Activated naive CD4-positive, alpha-beta T cell treated with anti-CD3 and anti-CD28 coated beads, Interleukin-2, amount 50 U/mL, for 72 hours (primary cell): ENCODE measurements at regions not wholly inside any gene's neighbourhood (a gene's known extent, or its start where the extent isn't known, plus 50 kb on each side); places are given as distances from the start of the nearest gene placed in this dataset.
"Not testable (repeated sequence)": the region's sequence is repeated elsewhere in the genome, so short reads cannot be mapped to it uniquely, and the experiment has no call there.

Experiments used
- ATAC-seq, 2 donors: fragments of 150-1000 bp; cut with Tn5 transposase; 2 replicates each; pipeline ENCODE4 v1.10.0; 2021; ENCODE audit warnings: mild to moderate bottlenecking in 2 of 2, moderate library complexity in 2 of 2
- DNase-seq, 2 donors: peaks; one replicate each; pipeline ENCODE4 v3.0.0; 2021 to 2022; ENCODE audit warnings: low spot score in 2 of 2
- H3K27ac Mint-ChIP-seq, 2 donors: one replicate each; pipeline ENCODE4 v1.8.0; 2022; ENCODE audit warnings: mild to moderate bottlenecking in 2 of 2, mixed read lengths in 2 of 2
- H3K36me3 Mint-ChIP-seq, 2 donors: one replicate each; pipeline ENCODE4 v1.8.0; 2022; ENCODE audit warnings: mixed read lengths in 2 of 2
- H3K9me3 Mint-ChIP-seq, 2 donors: one replicate each; pipeline ENCODE4 v1.8.0; 2022; ENCODE audit warnings: mixed read lengths in 2 of 2

DNA sequence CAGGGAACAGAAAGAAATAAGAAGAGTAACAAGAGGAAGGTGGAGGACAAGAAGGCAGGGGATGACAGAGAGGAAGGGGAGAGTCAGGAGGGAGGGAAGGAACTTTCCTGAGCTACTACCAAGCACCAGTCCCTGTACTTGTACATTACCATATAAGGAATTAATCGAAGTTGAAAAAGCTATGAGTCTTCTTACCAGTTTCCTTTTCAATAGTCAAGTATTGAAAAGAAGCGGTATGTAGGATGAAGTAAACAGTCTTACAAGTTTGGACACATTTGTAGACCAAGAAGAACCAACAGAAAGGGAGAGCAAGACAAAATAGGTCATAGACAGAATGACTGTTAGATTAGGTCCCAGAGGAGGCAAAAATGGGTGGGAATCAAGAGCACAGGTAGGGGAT lies 629.7 kb upstream of the DIPK2B start:
- Mint-ChIP-seq H3K36me3 (peaks cover 25 to 51% of the 10 kb centered on the region in 2 donors), H3K27ac (peak overlapping the region; percentile 92 to 94), H3K9me3 (peaks cover 5 to 8% of the 10 kb centered on the region in 2 donors)
- peak; percentile 82 to 92 for ATAC-seq
- no peak for DNase-seq

DNA sequence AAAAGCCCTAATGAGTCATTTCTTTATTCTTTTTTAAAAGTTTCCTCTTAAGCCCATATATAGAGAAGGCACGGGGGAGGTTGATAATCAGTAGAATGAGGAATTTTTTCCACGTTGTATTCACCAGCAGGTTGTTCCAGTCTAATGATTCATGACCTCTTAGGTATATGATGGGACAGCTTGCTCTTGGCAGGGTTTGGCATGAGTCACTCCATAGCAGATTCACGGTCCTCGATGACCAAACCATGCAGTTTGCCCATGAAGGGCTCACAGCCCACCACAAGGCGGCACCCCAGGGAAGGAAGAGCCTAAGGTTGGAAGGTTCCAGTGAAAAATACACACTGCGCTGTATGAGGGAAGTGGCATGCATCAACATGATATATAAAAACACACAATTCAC lies 623.8 kb upstream of the DIPK2B start:
- Mint-ChIP-seq H3K36me3 (peaks cover 11 to 38% of the 10 kb centered on the region in 2 donors), H3K9me3 (peaks cover under 1% of the 10 kb centered on the region in 2 donors), H3K27ac (peak overlapping the region; percentile 82 to 90)
- DNase-seq (peak in 1 of 2 donors; percentile 68), ATAC-seq (peak; percentile 98 to 100)

DNA sequence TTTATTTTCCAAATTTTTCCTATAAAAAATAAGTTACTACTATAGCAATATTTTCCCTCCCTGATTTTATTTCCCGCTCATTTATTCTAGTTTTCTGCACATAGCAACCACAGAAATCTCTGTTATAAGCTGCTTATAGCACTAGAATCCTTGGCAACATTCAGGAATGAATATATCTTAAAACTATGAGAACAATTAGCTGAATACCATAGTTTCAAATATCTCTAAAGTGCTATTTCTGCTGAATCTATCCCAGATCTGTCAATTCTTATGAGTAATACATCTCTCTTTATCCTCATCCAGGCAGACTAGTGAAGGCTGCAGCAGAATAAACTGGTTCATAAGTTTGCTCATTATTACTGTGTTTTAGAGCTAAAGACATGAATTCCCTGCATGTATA lies 622.9 kb upstream of the DIPK2B start:
- DNase-seq (no peak), ATAC-seq (no peak)
- Mint-ChIP-seq H3K9me3 (no peaks in the 10 kb centered on the region), H3K36me3 (peaks cover 11 to 43% of the 10 kb centered on the region in 2 donors), H3K27ac (no peak overlapping the region)

DNA sequence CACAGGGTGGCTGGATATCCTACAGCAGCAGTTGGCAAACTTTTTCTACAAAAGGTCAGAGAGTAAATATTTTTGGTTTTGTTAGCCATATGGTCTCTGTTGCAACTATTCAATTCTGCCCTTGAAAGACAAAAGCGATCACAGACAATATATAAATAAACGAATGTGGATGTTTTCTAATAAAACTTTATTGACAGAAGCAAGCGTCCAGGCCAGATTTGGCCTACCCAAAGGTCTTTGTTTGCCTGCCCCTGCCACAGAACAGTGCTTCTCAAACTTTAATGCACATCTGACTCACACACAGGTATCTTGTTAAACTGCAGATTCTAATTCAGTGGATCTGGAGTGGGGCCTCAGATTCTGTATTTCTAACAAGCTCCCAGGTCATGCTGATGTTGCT lies 621.4 kb upstream of the DIPK2B start:
- ATAC-seq: no peak
- DNase-seq: no peak
- Mint-ChIP-seq H3K9me3 (no peaks in the 10 kb centered on the region), H3K36me3 (peaks cover 11 to 45% of the 10 kb centered on the region in 2 donors), H3K27ac (no peak overlapping the region)

DNA sequence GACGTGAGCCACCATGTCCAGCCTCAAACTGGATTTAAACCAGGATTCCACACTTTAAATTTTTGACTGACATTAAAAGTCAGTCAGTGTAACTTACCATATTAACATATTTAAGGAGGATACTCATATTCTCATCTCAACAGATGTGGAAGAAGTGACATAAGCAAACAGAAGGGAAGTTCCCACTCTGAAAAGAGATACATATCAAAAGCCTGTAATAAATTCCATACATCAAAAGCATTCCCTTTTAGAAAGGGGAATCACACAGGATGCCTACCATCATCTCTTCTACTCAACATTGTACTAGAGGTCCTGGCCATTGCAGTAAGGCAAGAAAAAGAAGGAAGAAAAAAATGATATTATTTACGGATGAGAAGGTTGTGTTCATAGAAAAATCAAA lies 618.2 kb upstream of the DIPK2B start:
- Mint-ChIP-seq H3K27ac (peak overlapping the region; percentile 81 to 86), H3K9me3 (peaks cover 0 to 3% of the 10 kb centered on the region in 2 donors), H3K36me3 (peaks cover 12 to 47% of the 10 kb centered on the region in 2 donors)
- DNase-seq: no peak
- ATAC-seq: peak; percentile 18 to 84

DNA sequence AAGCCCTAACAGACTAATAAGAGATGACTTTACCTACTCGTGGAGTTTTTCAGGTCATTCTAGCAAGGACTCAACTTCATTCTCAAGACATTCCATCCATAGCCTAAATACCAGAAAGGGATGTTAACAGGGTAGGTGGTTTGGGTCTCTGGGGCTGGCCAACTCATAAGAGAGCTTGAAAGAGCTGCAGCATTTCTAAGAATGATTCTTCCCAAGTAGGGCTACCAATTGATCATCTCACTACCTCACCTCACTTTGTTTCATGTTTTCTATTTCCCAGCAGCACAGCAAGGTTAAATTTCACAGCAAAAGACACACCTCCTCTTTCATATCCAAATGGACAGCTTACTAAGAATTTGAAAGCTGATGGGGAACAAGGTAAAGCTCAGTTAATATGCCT lies 614.8 kb upstream of the DIPK2B start:
- Mint-ChIP-seq H3K9me3 (peaks cover 0 to 3% of the 10 kb centered on the region in 2 donors), H3K27ac (peak overlapping the region in 1 of 2 donors; percentile 7), H3K36me3 (peaks cover 28 to 49% of the 10 kb centered on the region in 2 donors)
- ATAC-seq: peak; percentile 40 to 80
- DNase-seq: no peak

DNA sequence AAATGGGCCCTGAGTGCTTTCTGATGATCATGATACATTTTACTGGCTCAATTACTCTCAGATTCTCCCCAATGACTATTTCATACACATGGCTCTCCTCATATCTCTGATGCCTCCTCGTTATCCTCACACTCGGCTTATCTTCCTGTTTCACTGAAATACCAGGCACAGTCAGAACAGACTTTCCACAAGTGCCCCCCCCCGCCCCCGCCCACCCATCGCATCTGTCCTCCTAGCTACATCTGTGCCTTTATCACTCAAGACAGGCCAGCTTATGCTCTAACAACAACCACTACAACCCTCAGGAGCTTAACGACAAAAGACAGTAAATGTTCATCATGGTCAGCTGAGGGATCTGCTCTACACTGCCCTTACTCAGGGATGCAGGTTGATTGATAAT lies 610.6 kb upstream of the DIPK2B start:
- DNase-seq (no peak), ATAC-seq (peak; percentile 2 to 22)
- Mint-ChIP-seq H3K36me3 (peaks cover 30 to 41% of the 10 kb centered on the region in 2 donors), H3K9me3 (peaks cover 0 to 3% of the 10 kb centered on the region in 2 donors), H3K27ac (peak overlapping the region; percentile 93 to 94)

DNA sequence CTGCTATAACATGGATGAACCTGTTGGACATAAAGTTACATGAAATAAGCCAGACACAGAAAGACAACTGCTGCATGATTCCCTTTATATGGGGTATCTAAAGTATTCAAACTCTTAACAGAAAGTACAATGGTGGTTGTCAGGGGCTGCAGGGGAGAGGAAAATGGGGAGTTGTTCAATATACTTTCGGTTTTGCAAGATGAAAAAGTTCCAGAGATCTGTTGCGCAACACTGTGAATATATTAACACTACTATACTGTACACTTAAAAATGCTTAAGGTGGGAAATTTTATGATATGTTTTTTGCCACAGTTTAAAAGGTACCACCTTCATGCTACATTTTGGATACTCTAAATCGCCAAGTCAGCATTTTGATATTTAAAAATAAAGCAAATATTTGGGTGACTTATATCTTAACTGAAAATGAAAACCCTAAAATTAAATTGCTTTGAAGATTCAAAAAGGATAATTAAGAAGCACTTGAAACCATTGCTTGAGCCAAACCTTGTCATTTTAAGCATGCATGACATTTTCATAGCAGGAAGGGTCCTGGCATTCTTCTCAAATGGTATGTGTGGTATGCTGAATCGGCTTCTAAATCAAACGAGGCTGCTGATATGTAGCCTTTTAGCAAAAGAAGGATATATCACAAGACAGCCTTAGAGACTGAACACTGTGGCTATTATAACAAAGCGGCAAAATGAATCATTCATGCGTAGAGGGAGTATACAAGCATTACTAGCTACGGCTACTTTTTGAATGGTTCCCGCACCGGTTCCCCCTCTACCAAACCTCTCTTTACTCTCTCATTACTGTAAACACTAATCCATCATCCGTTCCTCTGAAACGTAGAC lies 607.1 kb upstream of the DIPK2B start:
- Mint-ChIP-seq H3K27ac (peak overlapping the region; percentile 94 to 95), H3K9me3 (no peaks in the 10 kb centered on the region), H3K36me3 (peaks cover 21 to 29% of the 10 kb centered on the region in 2 donors)
- DNase-seq: no peak
- ATAC-seq: peak; percentile 36 to 47

DNA sequence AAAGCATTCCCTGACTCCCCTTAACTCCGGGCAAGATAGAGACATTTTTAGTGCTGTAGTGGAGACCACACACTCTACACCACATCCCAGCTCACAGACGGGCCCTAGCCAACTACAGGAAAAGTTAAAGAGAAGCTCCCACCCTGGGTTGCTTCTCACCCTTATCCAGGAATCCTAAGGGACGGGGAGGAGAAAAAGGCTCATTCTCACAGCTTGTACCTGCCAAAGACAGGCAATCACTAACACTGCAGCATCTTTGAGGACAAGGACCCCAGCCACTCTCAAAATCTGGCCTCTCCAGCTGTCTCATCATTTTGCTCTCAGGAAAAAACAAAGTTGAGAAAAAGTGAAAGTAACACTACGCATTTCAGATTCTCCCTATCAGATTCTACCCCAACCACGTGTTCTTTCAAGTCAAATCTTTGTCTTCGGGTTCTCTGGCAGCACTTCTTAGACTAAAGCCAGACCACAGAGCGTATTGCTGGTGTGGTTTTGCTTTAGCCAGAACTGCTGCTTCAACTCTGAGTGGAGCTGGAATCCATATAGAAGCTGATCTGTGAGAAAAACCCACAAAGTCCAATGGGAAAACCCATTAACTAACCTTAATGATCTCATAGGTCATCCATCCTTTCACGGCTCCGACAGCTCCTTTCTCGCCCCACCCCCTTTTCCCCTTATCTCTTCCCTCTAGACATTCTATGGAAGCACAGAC lies 605.9 kb upstream of the DIPK2B start:
- Mint-ChIP-seq H3K27ac (peak overlapping the region; percentile 94 to 95), H3K36me3 (peaks cover 19 to 24% of the 10 kb centered on the region in 2 donors), H3K9me3 (no peaks in the 10 kb centered on the region)
- ATAC-seq (peak; percentile 68 to 78), DNase-seq (peak; percentile 30 to 57)

DNA sequence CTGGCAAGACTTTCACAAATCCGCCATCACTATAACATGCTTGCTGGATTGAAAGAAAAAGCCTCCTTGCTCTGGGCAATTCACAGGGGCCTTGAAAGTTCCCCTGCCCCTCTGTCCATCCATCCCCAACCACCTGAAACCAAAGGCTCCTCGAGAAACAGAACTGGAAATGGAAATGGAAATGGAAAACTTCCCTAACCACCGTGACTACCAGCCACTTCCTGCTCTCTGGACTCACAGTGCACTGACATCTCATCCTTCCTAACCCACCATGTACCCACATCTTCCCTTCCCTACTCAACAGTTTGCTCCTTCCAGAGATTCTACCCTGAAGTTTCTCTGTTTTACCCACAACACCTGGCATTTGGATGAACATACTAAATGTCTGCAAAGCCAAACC lies 603.6 kb upstream of the DIPK2B start:
- ATAC-seq (no peak), DNase-seq (no peak)
- Mint-ChIP-seq H3K9me3 (no peaks in the 10 kb centered on the region), H3K27ac (peak overlapping the region; percentile 84 to 91), H3K36me3 (peaks cover 9 to 12% of the 10 kb centered on the region in 2 donors)

DNA sequence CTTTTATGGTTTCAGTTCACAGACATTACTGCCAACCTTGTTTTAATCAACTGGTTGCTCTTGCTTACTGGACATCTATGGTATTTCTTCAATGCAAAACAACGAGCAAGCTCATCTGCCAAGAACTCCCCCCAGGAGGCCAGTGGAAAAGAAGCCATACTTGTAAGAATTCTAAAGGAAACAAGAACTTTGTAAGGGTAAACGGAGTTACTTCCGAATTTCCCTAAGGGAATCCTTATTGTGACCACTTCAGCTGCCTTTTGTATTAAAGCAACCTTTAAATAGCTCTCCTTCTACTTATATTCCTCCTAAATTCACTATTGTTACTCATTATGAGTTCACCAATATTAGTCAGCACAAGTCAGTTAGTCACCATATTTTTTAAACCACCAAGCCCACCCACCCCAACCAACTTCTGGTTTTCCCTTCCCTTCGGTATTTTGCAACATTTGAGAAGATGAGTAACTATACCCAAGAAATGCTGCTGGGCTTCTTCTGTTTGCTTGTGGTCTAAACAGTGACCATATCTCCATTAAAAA lies 602.8 kb upstream of the DIPK2B start:
- DNase-seq: no peak
- peak overlapping the region; percentile 86 to 91 for H3K27ac Mint-ChIP-seq
- H3K36me3 Mint-ChIP-seq: peaks cover 9% of the 10 kb centered on the region in 2 donors
- H3K9me3 Mint-ChIP-seq: no peaks in the 10 kb centered on the region
- ATAC-seq: peak; percentile 38 to 56

DNA sequence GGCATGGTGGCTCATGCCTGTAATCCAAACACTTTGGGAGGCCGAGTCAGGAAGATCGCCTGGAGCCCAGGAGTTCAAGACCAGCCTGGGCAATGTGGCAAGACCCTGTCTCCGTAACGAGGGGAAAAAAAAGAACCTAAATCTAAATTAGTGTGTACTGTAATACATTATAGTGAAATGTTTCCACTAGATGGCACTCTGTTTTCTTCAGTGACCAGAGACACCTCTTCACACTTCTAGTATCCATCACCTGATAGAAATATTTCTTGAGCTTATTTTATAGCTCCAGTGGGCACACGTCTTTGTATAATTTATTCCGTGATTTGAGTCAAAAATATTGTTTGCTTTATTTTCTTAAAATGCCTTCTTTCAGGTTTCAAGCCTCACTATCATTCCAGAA lies 600.9 kb upstream of the DIPK2B start:
- peaks cover 13 to 14% of the 10 kb centered on the region in 2 donors for H3K36me3 Mint-ChIP-seq

DNA sequence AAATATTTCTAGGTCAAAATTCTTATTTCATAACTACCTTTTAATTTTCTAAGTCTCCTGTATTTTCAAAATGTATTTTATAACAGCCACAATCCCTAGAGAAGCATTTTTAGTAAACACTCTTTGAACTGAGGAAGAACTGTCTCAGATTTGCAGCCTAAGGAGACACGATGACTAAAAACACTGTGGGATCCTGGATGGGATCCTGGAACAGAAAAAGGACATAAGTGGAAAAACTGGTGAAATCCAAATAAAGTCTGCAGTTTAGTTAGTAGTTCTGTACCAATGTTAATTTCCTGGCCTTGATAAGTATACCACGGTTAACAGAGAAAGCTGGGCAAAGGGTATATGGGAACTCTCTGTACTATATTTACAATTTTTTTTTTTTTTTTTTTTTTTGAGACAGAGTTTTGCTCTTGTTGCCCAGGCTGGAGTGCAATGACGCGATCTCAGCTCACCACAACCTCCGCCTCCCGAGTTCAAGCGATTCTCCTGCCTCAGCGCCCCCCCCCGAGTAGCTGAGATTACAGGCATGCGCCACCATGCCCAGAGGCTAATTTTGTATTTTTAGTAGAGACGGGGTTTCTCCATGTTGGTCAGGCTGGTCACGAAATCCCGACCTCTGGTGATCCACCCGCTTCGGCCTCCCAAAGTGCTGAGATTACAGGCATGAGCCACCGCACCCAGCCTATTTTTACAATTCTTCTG lies 600.2 kb upstream of the DIPK2B start:
- not testable (repeated sequence) for DNase-seq, ATAC-seq

More for the DNA sequence above, 600.9 kb upstream of the DIPK2B start:
- ATAC-seq: peak in 1 of 2 donors; percentile 23
- Mint-ChIP-seq H3K27ac (peak overlapping the region in 1 of 2 donors; percentile 22), H3K9me3 (no peaks in the 10 kb centered on the region)
- DNase-seq: no peak

DNA sequence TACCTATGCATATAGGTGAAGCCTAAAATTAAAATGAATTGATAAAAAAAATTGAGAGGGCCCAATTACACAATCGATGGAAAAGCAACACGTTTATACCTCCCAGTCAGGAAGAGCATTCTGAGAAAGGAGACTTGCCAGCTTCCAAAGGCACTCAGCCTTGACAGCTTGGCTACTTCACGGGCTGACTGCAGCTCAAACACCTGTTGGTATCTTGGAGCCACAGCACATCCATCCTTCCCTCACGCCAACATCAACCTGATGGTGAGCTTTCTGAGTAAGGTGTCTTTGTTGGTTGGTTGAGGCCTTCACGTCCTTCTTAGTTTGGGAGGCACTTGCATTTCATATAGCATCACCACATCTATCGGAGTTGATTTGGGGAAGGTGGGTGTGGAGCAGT lies 598.9 kb upstream of the DIPK2B start:
- DNase-seq: no peak
- Mint-ChIP-seq H3K9me3 (no peaks in the 10 kb centered on the region), H3K27ac (peak overlapping the region in 1 of 2 donors; percentile 71), H3K36me3 (peaks cover 9 to 13% of the 10 kb centered on the region in 2 donors)
- ATAC-seq: no peak

More for the DNA sequence above, 600.2 kb upstream of the DIPK2B start:
- H3K9me3 Mint-ChIP-seq: not testable (repeated sequence)
- H3K36me3 Mint-ChIP-seq: peaks cover 14 to 19% of the 10 kb centered on the region in 2 donors
- peak overlapping the region in 1 of 2 donors; percentile 22 for H3K27ac Mint-ChIP-seq

DNA sequence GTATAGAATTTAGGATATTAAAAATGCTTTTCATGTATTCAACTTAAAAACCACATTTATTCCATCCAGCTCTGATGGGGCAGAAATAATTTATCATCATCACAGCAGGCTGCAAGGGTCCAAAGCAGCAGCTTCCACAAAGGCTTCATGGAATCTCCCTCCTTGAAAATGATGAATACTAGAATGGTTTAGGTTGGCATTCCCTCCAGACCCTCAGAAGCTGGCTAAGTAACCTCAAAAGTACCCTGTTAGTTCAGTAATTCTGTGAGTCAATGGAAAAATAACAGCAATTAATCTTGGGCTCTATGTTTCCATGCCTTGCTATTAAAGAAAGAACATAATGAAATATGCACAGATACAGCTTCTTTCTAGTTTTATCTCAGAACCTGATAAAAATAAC lies 594.9 kb upstream of the DIPK2B start:
- no peak for DNase-seq
- no peak for ATAC-seq
- Mint-ChIP-seq H3K36me3 (peaks cover 10 to 36% of the 10 kb centered on the region in 2 donors), H3K9me3 (peaks cover 0 to 6% of the 10 kb centered on the region in 2 donors), H3K27ac (no peak overlapping the region)

DNA sequence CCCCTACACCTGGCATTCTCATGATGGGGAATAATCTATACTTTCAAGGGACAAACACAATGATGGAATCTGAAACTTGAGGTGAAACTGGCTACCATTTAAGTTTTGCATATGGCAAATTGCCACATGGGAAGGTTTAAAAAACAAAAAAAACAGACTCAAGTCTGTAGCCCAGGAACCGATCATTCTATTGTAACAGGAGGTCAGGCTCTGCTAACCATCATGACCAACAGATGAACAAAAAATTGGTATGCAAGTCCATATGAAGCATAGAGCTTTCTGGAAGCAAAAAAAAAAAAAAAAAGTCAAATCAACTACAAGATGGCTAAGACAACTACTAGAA lies 594.3 kb upstream of the DIPK2B start:
- DNase-seq: no peak
- Mint-ChIP-seq H3K36me3 (peaks cover 13 to 37% of the 10 kb centered on the region in 2 donors), H3K9me3 (peaks cover 0 to 6% of the 10 kb centered on the region in 2 donors), H3K27ac (no peak overlapping the region)
- no peak for ATAC-seq
